ENCODE measurements at regions not wholly inside any gene's neighbourhood (a gene's known extent, or its start where the extent isn't known, plus 50 kb on each side); places are given as distances from the start of the nearest gene placed in this dataset.

DNA sequence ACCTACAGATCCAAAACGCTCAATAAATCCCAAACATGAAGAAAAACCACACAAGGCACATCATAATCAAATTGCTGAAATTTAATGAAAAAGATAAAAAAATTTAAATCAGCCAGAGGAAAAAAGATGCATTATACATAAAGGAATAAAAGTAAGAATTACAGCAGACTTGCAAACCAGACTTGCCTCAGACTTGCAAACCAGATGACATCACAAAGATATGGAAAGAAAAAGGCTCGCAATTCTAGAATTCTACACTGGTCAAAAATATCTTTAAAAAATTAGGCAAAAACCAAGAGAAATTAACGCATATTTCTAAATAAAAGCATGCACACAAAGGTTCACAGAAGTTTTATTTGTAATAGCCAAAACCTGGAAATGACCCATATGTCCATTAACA lies 188.0 kb upstream of the NAMPT start:
- intact Hi-C loops (cut with DNase I, micrococcal nuclease): no loop called here
- no peaks in the 10 kb centered on the region for H3K36me3 Mint-ChIP-seq (ENCODE audit: low read depth)
- ATAC-seq: no peak
- H3K9me3 Mint-ChIP-seq (ENCODE audit: low read depth): no peaks in the 10 kb centered on the region
- ChIA-PET CTCF (interaction anchor here (0.5 kb wide), 1 partner anchor 275 kb away, joined by 3 read pairs; no protein-coding TSS in a partner anchor), POLR2A (no interaction called here)
- DNase-seq: no peak
- H3K27ac Mint-ChIP-seq: no peak overlapping the region
- H3K4me1 Mint-ChIP-seq: peaks cover 8% of the 10 kb centered on the region
- H3K27me3 Mint-ChIP-seq: peaks cover 25% of the 10 kb centered on the region
- no peak overlapping the region for H3K4me3 Mint-ChIP-seq

DNA sequence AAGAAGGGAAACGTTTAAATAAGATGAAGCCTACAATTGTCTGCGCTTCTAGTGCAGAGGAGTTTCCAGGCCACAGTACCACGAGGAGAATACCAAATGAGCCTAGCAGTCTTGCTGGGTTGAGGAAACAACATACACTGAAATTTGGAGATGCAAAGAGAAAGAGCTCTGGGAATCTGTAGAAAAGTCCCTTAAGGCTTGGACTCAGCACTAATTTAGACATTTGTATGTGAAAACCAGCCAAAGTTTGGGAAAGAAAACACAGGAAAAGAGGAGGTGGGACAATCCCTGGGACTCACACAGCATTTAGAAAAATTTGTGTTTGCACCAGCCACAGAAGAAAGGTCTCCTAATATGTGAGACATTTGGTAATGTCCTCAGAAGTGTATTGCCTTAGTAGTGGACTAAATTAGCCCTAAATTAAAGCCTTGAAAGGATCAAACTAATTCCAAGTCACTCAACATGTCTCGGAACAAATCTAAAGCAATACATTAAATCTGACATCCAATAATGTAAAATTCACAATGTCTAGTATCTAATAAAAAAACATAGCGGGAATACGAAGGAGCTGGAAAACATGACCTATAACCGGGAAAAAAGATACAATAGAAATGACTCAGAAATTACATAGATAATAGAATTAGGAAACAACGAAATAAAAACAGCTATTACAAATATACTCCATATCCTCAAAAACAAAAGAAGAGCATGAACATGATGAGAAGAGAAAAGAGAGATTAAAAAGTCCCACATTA lies 187.1 kb upstream of the NAMPT start:
- DNase-seq (no peak), ATAC-seq (no peak)
- POLR2A ChIA-PET: no interaction called here
- Mint-ChIP-seq H3K36me3 (ENCODE audit: low read depth) (no peaks in the 10 kb centered on the region), H3K27ac (no peak overlapping the region), H3K9me3 (ENCODE audit: low read depth) (no peaks in the 10 kb centered on the region), H3K4me1 (peaks cover 8% of the 10 kb centered on the region), H3K4me3 (no peak overlapping the region), H3K27me3 (peaks cover 25% of the 10 kb centered on the region)
- intact Hi-C loops (cut with DNase I, micrococcal nuclease): no loop called here
- CTCF ChIA-PET: interaction anchor here (0.5 kb wide), 1 partner anchor 274 kb away, joined by 3 read pairs; no protein-coding TSS in a partner anchor

DNA sequence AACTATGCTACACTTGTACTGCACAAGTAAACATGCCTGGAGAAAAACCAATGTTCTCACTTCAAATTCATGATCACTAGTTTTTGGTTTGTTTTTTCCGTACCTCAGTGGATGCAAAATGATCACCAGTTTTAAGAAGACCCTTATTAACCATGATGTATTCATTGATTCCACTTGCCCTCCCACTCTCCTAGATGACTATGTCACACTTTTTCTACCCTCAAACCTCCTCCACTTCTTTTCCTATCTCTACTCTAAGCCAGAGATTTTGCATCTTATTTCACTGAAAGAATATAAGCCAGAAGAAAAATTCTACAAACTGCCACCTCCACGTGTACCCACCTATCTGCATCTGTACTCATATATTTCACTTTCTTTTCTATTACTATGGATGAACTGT lies 186.2 kb upstream of the NAMPT start:
- Mint-ChIP-seq H3K36me3 (ENCODE audit: low read depth) (no peaks in the 10 kb centered on the region), H3K4me1 (peaks cover 8% of the 10 kb centered on the region), H3K27ac (no peak overlapping the region), H3K27me3 (peaks cover 25% of the 10 kb centered on the region), H3K9me3 (ENCODE audit: low read depth) (no peaks in the 10 kb centered on the region), H3K4me3 (no peak overlapping the region)
- intact Hi-C loops (cut with DNase I, micrococcal nuclease): no loop called here
- POLR2A ChIA-PET: no interaction called here
- ATAC-seq (no peak), DNase-seq (no peak)
- CTCF ChIA-PET: no interaction called here

DNA sequence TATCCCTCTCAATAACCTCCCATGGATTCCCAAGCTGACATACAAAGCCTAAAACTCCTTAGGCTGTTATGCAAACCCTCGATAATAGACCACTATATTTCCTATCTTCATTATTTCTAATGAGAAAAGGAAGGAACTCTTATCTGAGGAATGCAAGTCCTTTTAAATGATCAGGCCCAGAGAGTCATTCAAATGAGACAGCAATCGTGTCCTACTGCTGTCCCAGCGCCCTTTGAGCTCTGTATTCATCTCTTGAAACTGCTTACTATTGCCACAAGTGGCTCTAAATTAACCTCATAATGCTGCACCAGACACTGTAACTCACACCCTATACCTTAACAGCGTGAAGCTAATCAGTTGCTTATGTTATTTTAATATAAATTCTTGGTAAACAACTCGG lies 182.1 kb upstream of the NAMPT start:
- intact Hi-C loops (cut with DNase I, micrococcal nuclease): no loop called here
- Mint-ChIP-seq H3K4me3 (no peak overlapping the region), H3K4me1 (peaks cover 28% of the 10 kb centered on the region), H3K27me3 (peaks cover 13% of the 10 kb centered on the region), H3K36me3 (ENCODE audit: low read depth) (no peaks in the 10 kb centered on the region), H3K27ac (no peak overlapping the region), H3K9me3 (ENCODE audit: low read depth) (no peaks in the 10 kb centered on the region)
- CTCF ChIA-PET: interaction anchor here (1.0 to 1.1 kb wide), 2 partner anchors 186 to 291 kb away, joined by 3 to 4 read pairs; no protein-coding TSS in a partner anchor
- POLR2A ChIA-PET: no interaction called here
- DNase-seq: no peak
- ATAC-seq: no peak

DNA sequence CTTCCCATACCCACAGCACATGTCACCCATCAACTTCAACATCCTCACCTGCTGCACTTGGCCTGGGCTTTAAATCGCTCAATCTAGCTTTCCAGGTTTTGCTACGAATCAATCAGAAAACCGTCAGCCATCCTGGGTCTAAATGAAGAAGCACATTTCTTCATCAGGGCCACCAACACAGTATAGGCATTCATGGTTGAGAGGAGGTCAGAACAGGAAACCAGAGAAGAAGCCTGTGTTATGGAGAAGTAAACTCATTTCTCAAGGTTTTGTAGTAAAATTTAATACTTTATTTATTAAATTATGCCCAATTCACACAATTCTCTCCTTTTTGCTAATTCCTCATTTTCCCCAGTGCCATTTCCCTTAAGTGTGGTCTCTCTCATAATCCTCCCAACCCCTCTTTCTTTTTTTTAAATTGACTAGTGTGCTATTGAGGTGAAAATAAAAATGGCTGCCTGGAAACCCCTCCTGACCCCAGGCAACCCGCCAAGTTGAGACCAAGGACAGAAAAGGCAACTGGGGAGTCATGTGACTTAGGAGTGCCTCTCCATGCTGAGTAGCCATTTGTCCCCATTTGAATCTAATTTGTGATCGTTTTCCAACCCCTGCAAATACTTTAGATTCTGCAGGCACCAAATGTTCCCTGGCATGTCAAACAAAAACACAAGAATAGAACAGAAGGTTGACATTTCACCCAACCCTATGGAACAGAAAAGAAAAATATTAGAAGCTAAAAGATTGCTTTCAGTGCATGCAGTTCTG lies 181.1 kb upstream of the NAMPT start:
- no peaks in the 10 kb centered on the region for H3K9me3 Mint-ChIP-seq (ENCODE audit: low read depth)
- no peak overlapping the region for H3K4me3 Mint-ChIP-seq
- no peaks in the 10 kb centered on the region for H3K36me3 Mint-ChIP-seq (ENCODE audit: low read depth)
- ATAC-seq (no peak), DNase-seq (no peak)
- CTCF ChIA-PET: interaction anchor here (0.6 to 1.3 kb wide), 4 partner anchors 120 to 685 kb away, joined by 3 to 4 read pairs (median 4); partner anchors contain the start of gene NAMPT
- POLR2A ChIA-PET: no interaction called here
- intact Hi-C loops (cut with DNase I, micrococcal nuclease): no loop called here
- no peak overlapping the region for H3K27ac Mint-ChIP-seq
- H3K4me1 Mint-ChIP-seq: peaks cover 34% of the 10 kb centered on the region
- peaks cover 10% of the 10 kb centered on the region for H3K27me3 Mint-ChIP-seq

DNA sequence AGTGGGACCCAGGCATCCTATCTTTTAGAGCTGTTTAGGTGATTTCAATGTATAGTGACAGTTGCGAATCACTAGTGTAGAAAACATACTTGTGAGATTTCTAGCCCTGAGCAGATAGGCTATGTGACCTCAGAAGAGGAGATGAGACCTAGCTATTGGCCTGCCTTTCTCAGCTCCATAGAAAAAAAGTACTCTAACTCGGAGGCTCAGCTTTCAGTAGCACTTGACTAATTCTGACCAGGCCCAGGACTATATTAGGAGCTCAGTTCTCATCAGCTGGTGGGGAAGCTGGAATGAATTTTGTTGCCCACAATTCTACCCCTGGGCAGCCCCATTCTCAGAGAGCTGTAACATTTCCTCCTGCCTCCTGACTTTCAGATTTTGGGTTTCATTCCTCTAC lies 179.9 kb upstream of the NAMPT start:
- peaks cover 10% of the 10 kb centered on the region for H3K27me3 Mint-ChIP-seq
- no peak overlapping the region for H3K4me3 Mint-ChIP-seq
- POLR2A ChIA-PET: interaction anchor here (0.6 to 0.9 kb wide), 2 partner anchors 179 to 199 kb away, joined by 3 read pairs; no protein-coding TSS in a partner anchor
- peaks cover 39% of the 10 kb centered on the region for H3K4me1 Mint-ChIP-seq
- DNase-seq (no peak), ATAC-seq (no peak)
- CTCF ChIA-PET: interaction anchor here (0.6 to 5.2 kb wide), 8 partner anchors 14 to 288 kb away, joined by 3 to 72 read pairs (median 3); partner anchors contain the start of gene NAMPT
- H3K9me3 Mint-ChIP-seq (ENCODE audit: low read depth): no peaks in the 10 kb centered on the region
- peaks cover 2% of the 10 kb centered on the region for H3K36me3 Mint-ChIP-seq (ENCODE audit: low read depth)
- intact Hi-C loops (cut with DNase I, micrococcal nuclease): no loop called here
- no peak overlapping the region for H3K27ac Mint-ChIP-seq

DNA sequence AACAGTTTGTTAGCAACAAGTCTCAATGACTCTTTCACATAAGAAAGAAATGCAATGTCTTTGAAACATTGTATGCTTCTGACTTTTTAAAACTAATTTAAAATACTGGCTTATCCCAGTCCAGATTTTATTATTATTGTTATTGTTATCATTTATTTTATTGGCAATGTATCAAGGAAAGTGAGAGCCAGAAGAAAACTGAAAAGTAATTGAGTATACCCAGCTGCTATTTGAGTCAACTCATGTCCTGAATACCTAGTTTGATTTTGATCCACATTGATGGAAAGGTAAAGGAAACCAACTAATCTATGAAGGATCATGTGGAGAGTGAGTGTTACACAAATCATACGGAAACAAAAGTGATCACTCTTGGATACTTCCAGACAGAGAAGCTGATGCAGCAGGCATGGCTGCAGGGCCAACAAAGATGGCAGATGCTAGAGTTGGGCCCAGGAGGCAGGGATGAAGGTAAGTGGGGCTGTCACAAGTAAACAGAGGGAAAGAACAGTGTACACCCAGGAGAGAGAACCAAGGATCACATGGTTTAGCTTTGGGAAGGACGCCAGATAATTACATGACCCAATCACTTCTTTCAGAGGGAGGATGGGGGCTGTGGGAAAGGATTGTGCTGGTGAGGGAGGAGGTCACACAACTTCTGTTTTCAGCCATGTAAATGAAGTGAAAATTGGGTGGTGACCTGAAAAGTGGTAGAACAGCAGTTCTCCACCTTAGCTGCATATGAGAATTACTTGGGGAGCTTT lies 179.2 kb upstream of the NAMPT start:
- DNase-seq: no peak
- ChIA-PET CTCF (interaction anchor here (0.6 to 5.2 kb wide), 9 partner anchors 14 to 287 kb away, joined by 3 to 72 read pairs (median 3); partner anchors contain the start of gene NAMPT), POLR2A (interaction anchor here (0.9 kb wide), 1 partner anchor 178 kb away, joined by 3 read pairs; no protein-coding TSS in a partner anchor)
- Mint-ChIP-seq H3K27ac (no peak overlapping the region), H3K36me3 (ENCODE audit: low read depth) (peaks cover 2% of the 10 kb centered on the region), H3K4me3 (no peak overlapping the region), H3K4me1 (peaks cover 38% of the 10 kb centered on the region), H3K27me3 (peaks cover 7% of the 10 kb centered on the region), H3K9me3 (ENCODE audit: low read depth) (peaks cover 3% of the 10 kb centered on the region)
- intact Hi-C loops (cut with DNase I, micrococcal nuclease): loop anchor here (1.0 to 2.0 kb wide), 5 partner anchors 39 to 195 kb away; partner anchors contain the start of gene NAMPT (in 1 of the 2)
- no peak for ATAC-seq

DNA sequence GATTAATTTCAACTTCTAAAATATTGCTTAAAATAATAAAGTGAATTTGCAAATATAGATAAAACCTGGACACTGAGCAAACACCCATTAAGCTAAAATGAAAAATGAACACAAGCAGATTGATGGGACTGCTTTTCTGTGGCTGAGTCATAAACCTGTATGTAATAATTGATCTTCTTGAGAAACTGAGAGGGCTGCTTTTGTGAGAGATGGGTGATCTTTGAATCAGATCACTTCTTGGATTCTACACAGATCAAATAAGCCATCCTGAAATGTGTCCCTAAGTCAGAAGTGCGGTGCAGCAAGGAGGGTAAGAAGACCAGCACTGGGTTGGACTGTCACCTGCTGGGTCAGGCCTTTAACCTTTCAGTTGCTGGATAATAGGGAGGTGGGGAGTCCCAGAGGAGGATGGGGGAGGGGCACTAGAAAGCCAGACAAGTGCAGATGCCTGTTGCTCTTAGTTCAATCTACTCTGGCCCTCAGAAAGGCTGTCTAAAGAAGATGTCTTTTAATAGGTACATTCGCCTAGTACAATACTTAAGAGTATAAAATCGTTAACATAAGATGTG lies 178.2 kb upstream of the NAMPT start:
- peaks cover 36% of the 10 kb centered on the region for H3K4me1 Mint-ChIP-seq
- DNase-seq (peak; percentile 34), ATAC-seq (peak; percentile 68)
- H3K9me3 Mint-ChIP-seq (ENCODE audit: low read depth): peaks cover 13% of the 10 kb centered on the region
- intact Hi-C loops (cut with DNase I, micrococcal nuclease): loop anchor here (1.0 to 2.0 kb wide), 9 partner anchors 38 to 287 kb away; partner anchors contain the start of gene NAMPT (in 1 of the 2)
- CTCF ChIA-PET: interaction anchor here (0.6 to 5.2 kb wide), 30 partner anchors 15 to 286 kb away, joined by 3 to 72 read pairs (median 5); partner anchors contain the start of gene NAMPT
- POLR2A ChIA-PET: interaction anchor here (0.9 to 1.5 kb wide), 6 partner anchors 38 to 204 kb away, joined by 3 to 18 read pairs (median 6); partner anchors contain the start of gene NAMPT
- H3K36me3 Mint-ChIP-seq (ENCODE audit: low read depth): peaks cover 9% of the 10 kb centered on the region
- H3K4me3 Mint-ChIP-seq: no peak overlapping the region
- H3K27ac Mint-ChIP-seq: peak overlapping the region; percentile 22
- peaks cover 2% of the 10 kb centered on the region for H3K27me3 Mint-ChIP-seq

DNA sequence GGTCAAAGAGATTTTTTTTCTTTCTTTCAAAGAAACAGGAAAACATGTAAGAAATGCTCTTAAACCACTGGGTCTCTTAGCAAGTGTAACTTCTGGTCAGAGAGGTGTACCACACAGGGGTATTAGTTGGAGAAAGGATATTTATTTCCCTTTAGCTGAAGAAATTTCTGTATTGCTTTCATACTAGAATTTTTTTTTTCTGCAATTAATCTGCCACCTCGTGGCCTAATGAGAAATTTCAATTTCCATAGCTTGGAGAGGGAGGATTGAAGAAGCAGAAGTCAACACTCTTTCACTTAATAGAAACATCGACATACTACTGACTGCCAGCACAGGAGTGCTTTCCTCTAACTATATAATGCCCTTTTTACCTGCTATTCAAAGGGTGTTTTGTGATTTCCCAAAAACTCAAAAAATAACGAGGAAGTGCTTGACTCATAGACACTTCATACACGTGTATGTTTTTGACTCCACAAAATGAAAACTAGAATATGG lies 177.6 kb upstream of the NAMPT start:
- POLR2A ChIA-PET: interaction anchor here (0.8 to 1.5 kb wide), 7 partner anchors 37 to 585 kb away, joined by 3 to 18 read pairs (median 6); partner anchors contain the start of gene NAMPT
- ATAC-seq: peak; percentile 69

DNA sequence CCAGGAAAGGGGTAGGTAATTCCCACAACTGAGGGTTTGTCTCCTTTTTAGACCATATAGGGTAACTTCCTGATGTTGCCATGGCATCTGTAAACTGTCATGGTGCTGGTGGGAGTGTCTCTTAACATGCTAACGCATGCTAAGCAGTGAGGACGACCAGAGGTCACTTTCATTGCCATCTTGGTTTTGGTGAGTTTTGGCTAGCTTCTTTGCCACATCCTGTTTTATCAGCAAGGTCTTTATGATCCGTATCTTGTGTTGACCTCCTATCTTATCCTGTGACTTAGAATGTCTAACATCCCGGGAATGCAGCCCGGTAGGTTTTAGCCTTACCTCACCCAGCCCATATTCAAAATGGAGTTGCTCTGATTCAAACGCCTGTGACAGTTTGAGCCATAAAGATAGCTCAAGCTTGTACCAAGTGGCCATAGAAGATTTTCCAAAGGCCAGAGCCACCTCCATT lies 176.0 kb upstream of the NAMPT start:
- ChIA-PET CTCF (interaction anchor here (0.6 to 5.2 kb wide), 7 partner anchors 28 to 611 kb away, joined by 3 to 72 read pairs (median 7); no protein-coding TSS in a partner anchor), POLR2A (no interaction called here)
- peaks cover 10% of the 10 kb centered on the region for H3K36me3 Mint-ChIP-seq (ENCODE audit: low read depth)
- H3K4me1 Mint-ChIP-seq: peaks cover 36% of the 10 kb centered on the region
- peaks cover 16% of the 10 kb centered on the region for H3K9me3 Mint-ChIP-seq (ENCODE audit: low read depth)
- H3K4me3 Mint-ChIP-seq: no peak overlapping the region
- no peak for ATAC-seq
- no peak for DNase-seq
- H3K27me3 Mint-ChIP-seq: no peaks in the 10 kb centered on the region
- intact Hi-C loops (cut with DNase I, micrococcal nuclease): no loop called here
- H3K27ac Mint-ChIP-seq: peak overlapping the region; percentile 14

More for the DNA sequence above, 177.6 kb upstream of the NAMPT start:
- intact Hi-C loops (cut with DNase I, micrococcal nuclease): loop anchor here (1.0 to 2.0 kb wide), 8 partner anchors 38 to 286 kb away; partner anchors contain the start of gene NAMPT (in 1 of the 2)
- Mint-ChIP-seq H3K27me3 (no peaks in the 10 kb centered on the region), H3K4me3 (peak overlapping the region; percentile 8), H3K9me3 (ENCODE audit: low read depth) (peaks cover 14% of the 10 kb centered on the region), H3K4me1 (peaks cover 36% of the 10 kb centered on the region), H3K27ac (peak overlapping the region; percentile 75), H3K36me3 (ENCODE audit: low read depth) (peaks cover 10% of the 10 kb centered on the region)
- CTCF ChIA-PET: interaction anchor here (0.6 to 5.2 kb wide), 30 partner anchors 14 to 286 kb away, joined by 3 to 72 read pairs (median 5); partner anchors contain the start of gene NAMPT
- DNase-seq: no peak

All from activated CD4-positive, alpha-beta T cell treated with anti-CD3 and anti-CD28 coated beads for 36 hours (primary cell).